HUES6 (cell line): ENCODE measurements at regions not wholly inside any gene's neighbourhood (a gene's known extent, or its start where the extent isn't known, plus 50 kb on each side); places are given as distances from the start of the nearest gene placed in this dataset.
"Not testable (repeated sequence)": the region's sequence is repeated elsewhere in the genome, so short reads cannot be mapped to it uniquely, and the experiment has no call there.

Experiments used
- H3K27ac ChIP-seq: 2 replicates; pipeline ENCODE4 v1.7.0; 2013; ENCODE audit warnings: low read depth, mild to moderate bottlenecking, low read length, inconsistent platforms
- H3K27me3 ChIP-seq: 2 replicates; pipeline ENCODE4 v1.6.1; 2013; ENCODE audit warnings: low read length; ENCODE audit not compliant: control insufficient read depth, insufficient read depth
- H3K36me3 ChIP-seq: 2 replicates; pipeline ENCODE4 v1.6.1; 2013; ENCODE audit warnings: low read length; ENCODE audit not compliant: control insufficient read depth, insufficient read depth
- H3K4me1 ChIP-seq: 2 replicates; pipeline ENCODE4 v1.6.1; 2013; ENCODE audit warnings: low read length; ENCODE audit not compliant: control insufficient read depth, insufficient read depth
- H3K4me3 ChIP-seq: 2 replicates; pipeline ENCODE4 v1.5.1; 2013; ENCODE audit warnings: low read depth, low read length
- H3K9ac ChIP-seq: one replicate; pipeline ENCODE4 v1.6.1; 2013; ENCODE audit warnings: mild to moderate bottlenecking, low read length
- H3K9me3 ChIP-seq: 2 replicates; pipeline ENCODE4 v1.6.1; 2013; ENCODE audit warnings: low read depth, low read length; ENCODE audit not compliant: control insufficient read depth, insufficient read depth

- Histone ChIP-seq H3K9me3 (peaks cover 14% of the 10 kb centered on the region), H3K4me3 (no peak overlapping the region), H3K9ac (no peak overlapping the region), H3K27ac (no peak overlapping the region), H3K36me3 (no peaks in the 10 kb centered on the region), H3K4me1 (no peaks in the 10 kb centered on the region), H3K27me3 (no peaks in the 10 kb centered on the region)
These were observed 498.4 kb upstream of the UBE2E2 start for GRCh38 chr3:22704571-22705354.

- H3K4me3 ChIP-seq, H3K27me3 ChIP-seq, H3K9ac ChIP-seq, H3K36me3 ChIP-seq, H3K27ac ChIP-seq, H3K4me1 ChIP-seq: not testable (repeated sequence)
- peaks cover 14% of the 10 kb centered on the region for H3K9me3 ChIP-seq
These were observed 496.2 kb upstream of the UBE2E2 start for GRCh38 chr3:22706922-22707321.

GRCh38 chr3:22713936-22714335 is 489.2 kb upstream of the UBE2E2 start:
- H3K27ac ChIP-seq: no peak overlapping the region
- no peaks in the 10 kb centered on the region for H3K4me1 ChIP-seq
- no peaks in the 10 kb centered on the region for H3K27me3 ChIP-seq
- H3K4me3 ChIP-seq: no peak overlapping the region
- H3K9me3 ChIP-seq: no peaks in the 10 kb centered on the region
- H3K36me3 ChIP-seq: no peaks in the 10 kb centered on the region
- H3K9ac ChIP-seq: no peak overlapping the region

- Histone ChIP-seq H3K4me1 (no peaks in the 10 kb centered on the region), H3K27ac (no peak overlapping the region), H3K27me3 (no peaks in the 10 kb centered on the region), H3K9me3 (no peaks in the 10 kb centered on the region), H3K9ac (no peak overlapping the region), H3K36me3 (no peaks in the 10 kb centered on the region), H3K4me3 (no peak overlapping the region)
These were observed 488.4 kb upstream of the UBE2E2 start for GRCh38 chr3:22714749-22715148.

- no peak overlapping the region for H3K9ac ChIP-seq
- no peak overlapping the region for H3K27ac ChIP-seq
- no peaks in the 10 kb centered on the region for H3K9me3 ChIP-seq
- no peaks in the 10 kb centered on the region for H3K27me3 ChIP-seq
- no peaks in the 10 kb centered on the region for H3K36me3 ChIP-seq
- no peaks in the 10 kb centered on the region for H3K4me1 ChIP-seq
- H3K4me3 ChIP-seq: no peak overlapping the region
These were observed 482.5 kb upstream of the UBE2E2 start for GRCh38 chr3:22720596-22720995.

GRCh38 chr3:22724420-22724819 is 478.7 kb upstream of the UBE2E2 start:
- Histone ChIP-seq H3K9ac (no peak overlapping the region), H3K9me3 (no peaks in the 10 kb centered on the region), H3K27me3 (no peaks in the 10 kb centered on the region), H3K4me1 (no peaks in the 10 kb centered on the region), H3K4me3 (no peak overlapping the region), H3K36me3 (no peaks in the 10 kb centered on the region), H3K27ac (no peak overlapping the region)

- Histone ChIP-seq H3K4me3 (no peak overlapping the region), H3K9me3 (peaks cover 6% of the 10 kb centered on the region; the same call in 1 of the 2 replicates), H3K36me3 (no peaks in the 10 kb centered on the region), H3K27me3 (no peaks in the 10 kb centered on the region), H3K27ac (no peak overlapping the region), H3K4me1 (no peaks in the 10 kb centered on the region), H3K9ac (no peak overlapping the region)
These were observed 474.7 kb upstream of the UBE2E2 start for GRCh38 chr3:22728406-22728805.

- H3K9ac ChIP-seq: no peak overlapping the region
- H3K4me1 ChIP-seq: peaks cover 2% of the 10 kb centered on the region; the same call in 1 of the 2 replicates
- H3K27me3 ChIP-seq: no peaks in the 10 kb centered on the region
- H3K9me3 ChIP-seq: peaks cover 6% of the 10 kb centered on the region; the same call in 1 of the 2 replicates
- no peak overlapping the region for H3K4me3 ChIP-seq
- no peaks in the 10 kb centered on the region for H3K36me3 ChIP-seq
- H3K27ac ChIP-seq: no peak overlapping the region
These were observed 473.9 kb upstream of the UBE2E2 start for GRCh38 chr3:22729212-22729611.

- no peak overlapping the region for H3K4me3 ChIP-seq
- no peak overlapping the region for H3K27ac ChIP-seq
- no peaks in the 10 kb centered on the region for H3K36me3 ChIP-seq
- H3K4me1 ChIP-seq: peaks cover 3% of the 10 kb centered on the region; the same call in 1 of the 2 replicates
- no peaks in the 10 kb centered on the region for H3K27me3 ChIP-seq
- H3K9ac ChIP-seq: no peak overlapping the region
- H3K9me3 ChIP-seq: peaks cover 6% of the 10 kb centered on the region; the same call in 1 of the 2 replicates
These were observed 473.1 kb upstream of the UBE2E2 start for GRCh38 chr3:22729981-22730380.

- Histone ChIP-seq H3K4me3 (no peak overlapping the region), H3K9me3 (peaks cover 6% of the 10 kb centered on the region; the same call in 1 of the 2 replicates), H3K27ac (no peak overlapping the region), H3K27me3 (no peaks in the 10 kb centered on the region), H3K9ac (no peak overlapping the region), H3K4me1 (peaks cover 3% of the 10 kb centered on the region; the same call in 1 of the 2 replicates), H3K36me3 (no peaks in the 10 kb centered on the region)
These were observed 472.4 kb upstream of the UBE2E2 start for GRCh38 chr3:22730701-22731100.

- Histone ChIP-seq H3K36me3 (no peaks in the 10 kb centered on the region), H3K9me3 (peaks cover 6% of the 10 kb centered on the region; the same call in 1 of the 2 replicates), H3K4me1 (peaks cover 3% of the 10 kb centered on the region; the same call in 1 of the 2 replicates), H3K27me3 (no peaks in the 10 kb centered on the region), H3K4me3 (no peak overlapping the region), H3K9ac (no peak overlapping the region), H3K27ac (peak overlapping the region; percentile 35; the same call in 1 of the 2 replicates)
These were observed 471.2 kb upstream of the UBE2E2 start for GRCh38 chr3:22731901-22732300.
